Pancreas (tissue), 10 donors: ENCODE measurements at regions not wholly inside any gene's neighbourhood (a gene's known extent, or its start where the extent isn't known, plus 50 kb on each side); places are given as distances from the start of the nearest gene placed in this dataset.

Experiments
- ATAC-seq, 4 donors: fragments of 200-7000 bp; cut with Tn5 transposase; one replicate each; pipeline versions ENCODE4 v1.8.0 to v1.9.1; 2020; ENCODE audit warnings: mild to moderate bottlenecking in 4 of 4, moderate library complexity in 4 of 4
- DNase-seq, 6 donors: peaks; one replicate each; pipeline ENCODE4 v3.0.0-alpha.2; 2020
- FAIRE-seq: peaks from 2 replicates; lab custom pipeline; 2012; peaks lifted over from hg19 to GRCh38; lab: Jason Lieb, UNC
- H3K27ac ChIP-seq, 4 donors: fragments of 200-600 bp; sonication (generic); 1 replicate in 3 of 4; 2 replicates in 1 of 4; pipeline versions ENCODE4 v1.5.0 to v1.8.0; 2020
- H3K27me3 ChIP-seq, 4 donors: fragments of 200-600 bp; one replicate each; pipeline ENCODE4 v1.8.0; 2021
- H3K36me3 ChIP-seq, 3 donors: fragments of 200-600 bp; sonication (generic) in 1 of 3; one replicate each; pipeline versions ENCODE4 v1.5.0 to v1.8.0; 2020 to 2021
- H3K4me1 ChIP-seq, 3 donors: fragments of 200-600 bp; one replicate each; pipeline ENCODE4 v1.8.0; 2021
- H3K4me3 ChIP-seq, 4 donors: fragments of 200-600 bp; sonication (generic) in 2 of 4; one replicate each; pipeline versions ENCODE4 v1.5.0 to v1.8.0; 2020 to 2021
- H3K9me3 ChIP-seq, 4 donors: fragments of 200-600 bp; one replicate each; pipeline ENCODE4 v1.8.0; 2021
- CTCF ChIP-seq, 4 donors: fragments of 200-600 bp; sonication (generic) in 3 of 4; IDR thresholded peaks; one replicate each; pipeline versions ENCODE4 v1.5.0 to v1.8.0; 2021; ENCODE audit warnings: antibody characterized with exemption in 4 of 4
- WGBS, 2 donors: extraction: QIAGEN DNeasy Blood & Tissue Kit; methylation state at CpG; one replicate each; pipeline ENCODE4 v1.1.7; 2013; 5-methylcytosine and 5-hydroxymethylcytosine counted together
- intact Hi-C, 3 donors: fragments of 100-400 bp; cut with DNase I; formaldehyde crosslinking; loops; one replicate each; pipeline versions ENCODE4 v1.11.1 to v1.14.2; 2022
- donor health status: healthy with polysubstance abuse.
- donor health status: DM: no; HTN: no; CAD: no; lungs with moderate emphysema.
- donor health status: DM: no; HTN: no; CAD: no.
- donor health status: control.
- donor health status: control.
- donor health status: Bipolar disorder and iron deficiency.
- donor health status: DM: yes; HTN: yes; CAD: no.
- donor health status: DM: no; HTN: no; CAD: no.
- donor health status: DM: no; HTN: no; CAD: no.
- donor health status: DM: yes; HTN: yes; CAD: no.

DNA sequence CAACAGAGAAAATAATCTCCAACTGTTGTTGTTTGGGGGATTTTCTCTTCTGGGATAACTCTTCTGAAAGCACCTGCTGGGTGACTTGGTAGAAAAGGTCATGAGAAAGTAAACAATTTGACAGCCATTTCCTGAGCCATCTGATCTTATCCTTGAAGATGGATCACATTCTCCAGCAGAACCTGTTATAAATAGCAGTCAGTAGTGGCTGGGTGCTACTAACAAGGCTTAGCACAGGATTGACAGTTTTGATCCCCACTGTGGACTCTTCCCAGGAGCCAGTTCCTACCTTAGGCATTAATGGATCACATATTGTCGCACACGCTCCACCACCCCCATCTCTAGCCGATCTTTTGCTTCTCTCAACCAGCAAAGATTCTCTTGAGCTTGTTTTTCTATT is 220.2 kb downstream of the PLK2 start:
- TF ChIP-seq CTCF (IDR thresholded peaks at IDR 0.05): no peak
- H3K4me1 ChIP-seq: no peaks in the 10 kb centered on the region
- ATAC-seq (no peak), FAIRE-seq (no peak), DNase-seq (no peak)
- H3K36me3 ChIP-seq: no peaks in the 10 kb centered on the region
- H3K4me3 ChIP-seq: no peak overlapping the region
- H3K27me3 ChIP-seq: no peaks in the 10 kb centered on the region
- 89 to 92% methylated on average over 3 of the region's 3 CpGs for WGBS, 2 donors
- no peaks in the 10 kb centered on the region for H3K9me3 ChIP-seq
- H3K27ac ChIP-seq: no peak overlapping the region
- intact Hi-C loops: no loop called here

DNA sequence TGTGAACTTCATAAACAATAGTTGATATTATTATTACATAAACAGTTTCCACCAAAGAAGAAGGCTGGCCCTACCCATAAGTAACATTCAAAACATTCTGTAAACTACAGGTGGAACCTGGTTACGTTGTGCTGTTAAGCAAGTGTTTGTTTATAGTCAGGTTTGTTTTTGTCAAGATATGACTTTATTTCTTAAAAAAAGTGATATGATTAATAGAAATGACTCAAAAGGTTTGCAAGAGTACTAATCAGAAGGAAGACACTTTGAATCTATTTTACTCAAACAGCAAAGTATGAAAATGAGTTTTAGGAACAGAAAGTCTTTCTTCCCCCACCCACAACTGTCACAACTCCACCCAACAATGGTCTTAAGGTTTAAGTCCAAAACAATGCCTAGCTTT is 220.8 kb downstream of the PLK2 start:
- no peaks in the 10 kb centered on the region for H3K9me3 ChIP-seq
- no peak overlapping the region for H3K27ac ChIP-seq
- 58 to 60% methylated on average over 1 of the region's 1 CpG for WGBS, 2 donors
- H3K4me1 ChIP-seq: no peaks in the 10 kb centered on the region
- FAIRE-seq (no peak), ATAC-seq (no peak), DNase-seq (no peak)
- H3K4me3 ChIP-seq: no peak overlapping the region
- TF ChIP-seq CTCF (IDR thresholded peaks at IDR 0.05): no peak
- intact Hi-C loops: no loop called here
- no peaks in the 10 kb centered on the region for H3K36me3 ChIP-seq
- H3K27me3 ChIP-seq: no peaks in the 10 kb centered on the region

DNA sequence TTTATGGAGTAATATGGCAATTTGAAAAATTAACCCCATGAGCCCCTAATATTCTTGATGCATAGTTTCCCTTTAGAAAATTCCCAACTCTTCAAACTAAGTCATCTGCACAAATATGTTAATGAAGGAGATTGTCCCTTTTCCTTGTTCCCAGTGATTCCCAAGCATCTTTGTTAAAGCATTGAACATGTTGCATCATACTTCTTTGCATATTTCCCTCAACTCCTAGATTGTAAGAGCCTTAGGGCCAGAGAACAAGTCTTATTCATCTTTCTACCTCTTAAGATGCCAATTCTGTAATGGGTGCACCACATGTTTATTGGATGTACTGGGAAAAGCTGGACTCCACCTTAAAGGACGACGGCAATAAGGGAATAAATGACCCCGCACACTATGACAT is 223.4 kb downstream of the PLK2 start:
- no peak for TF ChIP-seq CTCF (IDR thresholded peaks at IDR 0.05)
- Histone ChIP-seq H3K27me3 (no peaks in the 10 kb centered on the region), H3K27ac (no peak overlapping the region), H3K4me1 (no peaks in the 10 kb centered on the region), H3K9me3 (no peaks in the 10 kb centered on the region), H3K4me3 (no peak overlapping the region), H3K36me3 (no peaks in the 10 kb centered on the region)
- no peak for DNase-seq
- FAIRE-seq: no peak
- intact Hi-C loops: no loop called here
- ATAC-seq: no peak
- 93 to 97% methylated on average over 3 of the region's 3 CpGs for WGBS, 2 donors

- DNase-seq (no peak), ATAC-seq (peak in 3 of 4 donors; percentile 74 to 88 (median 77)), FAIRE-seq (peak; percentile 5)
- no peaks in the 10 kb centered on the region for H3K4me1 ChIP-seq
- no peaks in the 10 kb centered on the region for H3K36me3 ChIP-seq
- H3K27ac ChIP-seq: no peak overlapping the region
- H3K4me3 ChIP-seq: no peak overlapping the region
- H3K27me3 ChIP-seq: no peaks in the 10 kb centered on the region
- TF ChIP-seq CTCF (IDR thresholded peaks at IDR 0.05): no peak
- no peaks in the 10 kb centered on the region for H3K9me3 ChIP-seq
- 29 to 30% methylated on average over 3 of the region's 3 CpGs for WGBS, 2 donors
- intact Hi-C loops: no loop called here
Measured at GRCh38 chr5:58235299-58235698, 224.6 kb downstream of the PLK2 start.

DNA sequence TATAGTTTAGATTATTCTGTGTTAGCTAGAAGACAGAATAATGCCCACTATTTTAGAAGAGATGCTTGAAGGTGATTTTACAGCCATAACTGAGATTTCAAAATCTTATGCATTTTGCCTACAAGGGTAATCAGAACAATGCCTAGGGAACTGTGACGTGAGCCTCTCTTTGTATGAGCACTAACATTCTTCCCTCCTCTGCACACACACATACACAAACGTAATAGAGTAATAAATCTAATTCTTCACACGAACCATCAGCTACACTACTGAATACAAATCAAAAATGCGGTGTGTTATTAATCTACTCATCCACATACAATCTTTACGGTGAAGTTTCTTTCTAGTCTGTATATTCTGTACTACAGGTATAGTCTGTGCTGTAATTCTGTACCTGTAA is 227.8 kb downstream of the PLK2 start:
- 89 to 93% methylated on average over 5 of the region's 5 CpGs for WGBS, 2 donors
- ATAC-seq: no peak

More for the DNA sequence above, 227.8 kb downstream of the PLK2 start:
- Histone ChIP-seq H3K27ac (no peak overlapping the region), H3K9me3 (no peaks in the 10 kb centered on the region), H3K27me3 (no peaks in the 10 kb centered on the region), H3K36me3 (no peaks in the 10 kb centered on the region), H3K4me1 (no peaks in the 10 kb centered on the region), H3K4me3 (no peak overlapping the region)
- TF ChIP-seq CTCF (IDR thresholded peaks at IDR 0.05): no peak
- intact Hi-C loops: no loop called here
- no peak for FAIRE-seq
- no peak for DNase-seq
